GM18858 (cell line): ENCODE measurements at regions not wholly inside any gene's neighbourhood (a gene's known extent, or its start where the extent isn't known, plus 50 kb on each side); places are given as distances from the start of the nearest gene placed in this dataset.
"Not testable (repeated sequence)": the region's sequence is repeated elsewhere in the genome, so short reads cannot be mapped to it uniquely, and the experiment has no call there.

Experiments used
- ATAC-seq: cut with Tn5 transposase; IDR thresholded peaks from one replicate; pipeline ENCODE4 v1.9.1; 2021; ENCODE audit not compliant: unreplicated experiment

DNA sequence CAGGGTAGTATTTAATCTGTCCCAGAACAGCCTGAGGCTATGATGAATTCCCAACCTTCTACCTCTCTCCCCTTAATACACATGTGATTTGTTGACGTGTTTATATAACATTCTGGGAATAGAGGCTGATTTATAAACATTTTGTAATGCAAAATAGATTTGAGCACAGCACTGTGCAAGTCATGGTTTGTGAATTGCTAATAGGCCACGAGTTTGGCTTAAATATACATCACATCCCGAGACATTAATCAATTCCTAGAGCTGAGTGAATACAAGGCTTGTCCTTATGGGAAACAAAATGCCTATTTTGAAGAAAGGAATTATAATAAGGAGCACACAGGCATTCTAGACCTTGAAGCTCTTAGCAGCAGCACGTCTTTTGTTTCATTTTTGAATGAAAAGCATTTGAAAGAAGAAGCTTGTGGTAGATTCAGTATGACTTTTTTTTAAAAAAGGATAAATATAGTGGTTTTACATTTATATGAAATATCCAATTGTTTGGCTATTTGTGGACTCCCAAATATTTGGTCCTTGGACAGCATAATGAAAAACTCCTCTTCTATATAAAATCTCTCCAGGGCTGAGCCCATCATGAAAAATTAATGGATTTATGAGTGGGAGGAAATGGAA, 116.4 kb downstream of the SLC17A6 start:
- ATAC-seq = no peak

DNA sequence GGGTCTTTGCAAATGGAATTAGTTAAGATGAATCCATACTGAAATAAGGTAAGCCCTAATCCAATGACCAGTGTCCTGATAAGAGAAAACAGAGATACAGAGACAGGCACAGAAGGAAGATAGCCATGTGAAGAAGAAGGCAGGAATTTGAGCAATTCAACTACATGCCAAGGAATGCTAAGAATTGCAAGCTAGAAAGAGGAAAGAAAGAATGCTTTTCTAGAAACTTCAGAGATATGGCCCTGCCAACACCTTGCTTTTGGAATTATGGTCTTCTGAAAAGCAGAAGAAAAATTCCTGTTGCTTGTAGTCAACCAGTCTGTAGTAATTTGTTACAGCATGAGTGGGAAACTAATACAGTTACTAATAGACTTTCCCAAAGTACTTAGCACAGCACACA, 111.3 kb downstream of the SLC17A6 start:
- ATAC-seq = no peak

DNA sequence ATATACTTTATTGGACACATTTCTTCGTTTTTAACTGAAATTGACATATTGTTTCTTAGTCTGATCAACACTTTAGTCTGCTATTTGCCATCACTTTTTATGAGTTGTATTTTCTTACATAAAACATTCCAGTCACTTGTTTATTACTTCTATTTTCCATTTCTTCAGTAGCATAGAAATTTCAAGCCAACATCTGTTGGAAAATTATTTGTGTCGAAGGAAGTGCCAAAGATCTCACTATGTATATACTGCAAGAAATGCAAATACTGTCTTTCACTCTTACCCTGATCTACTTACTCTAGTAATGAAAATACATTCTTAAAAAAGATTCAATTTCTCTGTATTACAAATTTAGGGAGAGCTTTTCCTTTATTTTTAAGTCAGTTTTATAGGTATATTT, 105.9 kb downstream of the SLC17A6 start:
- ATAC-seq = no peak

DNA sequence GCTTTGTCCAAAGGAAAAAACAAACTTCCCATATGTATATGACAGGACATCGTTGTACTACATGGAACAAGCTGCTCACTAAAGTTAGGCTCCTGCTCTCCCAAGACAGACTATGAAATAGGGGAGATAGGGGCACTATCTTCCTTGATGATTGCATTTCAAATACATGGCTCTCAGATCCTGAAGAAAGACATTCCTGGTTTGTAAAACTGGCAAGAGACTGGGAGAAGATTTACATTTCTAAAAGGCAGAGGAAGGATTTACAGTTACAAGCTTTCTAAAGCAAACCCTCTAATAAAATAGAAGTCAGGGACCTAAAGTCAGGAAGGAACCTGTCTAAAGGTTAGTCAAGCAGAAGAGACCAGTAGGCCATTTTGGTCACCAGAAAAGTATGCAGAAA, 103.7 kb downstream of the SLC17A6 start:
- ATAC-seq = no peak

DNA sequence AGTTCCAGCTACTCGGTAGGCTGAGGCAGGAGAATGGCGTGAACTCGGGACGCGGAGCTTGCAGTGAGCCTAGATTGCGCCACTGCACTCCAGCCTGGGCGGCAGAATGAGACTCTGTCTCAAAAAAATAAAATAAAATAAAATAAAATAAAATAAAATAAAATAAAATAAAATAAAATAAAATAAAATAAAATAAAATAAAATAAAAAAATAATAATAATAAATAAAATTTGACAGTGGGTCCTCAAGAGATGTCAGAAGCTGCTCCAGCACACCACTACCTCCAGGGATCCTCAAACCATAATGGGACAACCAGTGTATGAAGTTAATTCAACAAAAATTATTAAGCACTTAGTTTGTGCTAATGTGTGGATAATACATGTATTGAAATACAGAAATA, 97.4 kb downstream of the SLC17A6 start:
- ATAC-seq = not testable (repeated sequence)

DNA sequence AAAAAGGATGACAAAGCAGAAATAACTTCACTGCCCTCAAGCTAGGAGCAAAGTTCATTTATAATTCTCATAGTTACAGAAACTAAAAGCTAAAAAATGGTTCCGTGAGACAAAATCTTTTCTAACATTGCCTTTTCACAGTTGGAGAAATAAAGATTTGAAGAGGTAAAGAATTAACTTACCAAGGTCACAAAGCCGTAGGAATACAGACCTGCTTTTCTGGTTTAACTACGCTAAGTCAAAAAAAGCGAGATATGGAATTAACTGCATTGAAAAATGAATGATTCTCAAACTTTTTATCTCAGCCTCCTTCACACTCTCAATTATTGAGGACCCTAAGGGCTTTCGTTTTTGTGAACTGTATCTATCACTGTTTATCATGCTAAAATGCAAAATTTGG, 95.3 kb downstream of the SLC17A6 start:
- ATAC-seq = no peak

DNA sequence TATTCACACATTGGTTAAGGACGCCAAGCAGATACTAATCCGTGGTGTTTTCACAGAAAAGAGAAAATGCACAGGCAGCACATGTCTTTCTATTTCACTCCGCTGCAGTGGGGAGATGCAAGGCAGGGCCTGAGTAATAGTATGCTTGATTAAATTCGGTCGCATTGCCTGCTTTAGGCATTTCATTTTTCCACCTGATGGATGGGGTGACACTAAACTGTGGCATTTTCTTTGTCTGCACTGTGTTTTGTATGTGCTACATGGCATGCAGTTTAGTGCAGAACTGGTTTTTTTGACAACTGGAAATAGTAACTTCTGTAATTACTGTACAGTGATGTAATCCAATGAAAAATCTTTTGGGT, 94.9 kb downstream of the SLC17A6 start:
- no peak for ATAC-seq

DNA sequence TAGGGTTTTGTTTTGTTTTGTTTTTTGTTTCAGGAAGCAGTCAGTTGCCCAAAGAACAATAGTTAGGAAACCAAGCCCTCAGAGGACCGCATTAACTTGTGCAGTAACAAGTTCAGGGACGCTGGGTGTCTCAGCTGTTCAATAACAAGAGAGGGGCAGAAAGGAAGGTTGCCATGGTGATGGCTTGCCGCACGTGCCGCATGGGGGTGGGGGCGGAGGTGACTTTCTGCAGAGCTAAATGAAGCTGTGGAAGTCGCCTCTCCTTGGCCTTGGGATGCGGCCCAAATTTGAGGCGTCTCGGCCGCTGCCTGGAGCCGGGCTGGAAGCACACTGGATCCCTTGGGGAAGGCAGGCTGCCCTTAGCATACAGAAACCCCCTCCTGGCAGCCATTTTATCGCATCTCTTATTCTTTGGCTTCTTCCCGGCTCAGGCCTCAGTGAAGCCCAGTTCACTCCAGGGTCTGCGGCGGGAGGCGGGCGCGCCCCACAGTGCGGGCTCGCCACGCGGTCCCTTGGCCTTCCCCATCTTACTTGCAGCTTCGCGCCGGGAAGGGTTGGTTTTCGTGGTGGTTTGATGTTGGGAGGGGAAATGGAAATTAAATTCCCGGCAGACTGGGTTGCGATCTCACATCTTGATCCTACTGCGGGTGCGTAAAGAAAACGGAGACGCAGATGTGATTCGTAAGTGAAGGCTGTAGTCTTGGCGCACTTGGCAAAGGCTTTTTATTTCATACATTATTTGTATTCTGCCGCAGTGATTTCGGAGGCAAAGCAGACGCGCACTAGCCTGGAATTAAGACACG, 94.3 kb downstream of the SLC17A6 start:
- no peak for ATAC-seq

DNA sequence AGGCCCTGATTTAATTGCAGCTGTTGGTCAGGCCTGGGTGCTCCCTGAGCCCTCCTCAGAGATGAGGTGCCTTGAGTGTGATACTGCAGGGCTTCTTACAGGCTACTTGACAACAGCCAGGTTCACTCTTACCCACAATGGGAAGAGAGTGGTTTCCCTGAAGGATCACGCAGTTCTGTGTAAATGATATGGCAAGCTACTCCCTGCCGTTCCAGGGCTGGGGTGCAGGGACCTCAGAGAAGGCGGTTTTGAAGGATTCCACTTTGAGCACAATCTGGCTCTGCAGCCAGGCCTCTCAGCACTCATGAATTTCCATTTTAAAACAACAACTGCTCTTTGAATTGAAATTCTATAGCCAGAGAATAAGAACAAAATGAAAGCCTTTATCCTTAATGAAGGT, 92.9 kb downstream of the SLC17A6 start:
- no peak for ATAC-seq

DNA sequence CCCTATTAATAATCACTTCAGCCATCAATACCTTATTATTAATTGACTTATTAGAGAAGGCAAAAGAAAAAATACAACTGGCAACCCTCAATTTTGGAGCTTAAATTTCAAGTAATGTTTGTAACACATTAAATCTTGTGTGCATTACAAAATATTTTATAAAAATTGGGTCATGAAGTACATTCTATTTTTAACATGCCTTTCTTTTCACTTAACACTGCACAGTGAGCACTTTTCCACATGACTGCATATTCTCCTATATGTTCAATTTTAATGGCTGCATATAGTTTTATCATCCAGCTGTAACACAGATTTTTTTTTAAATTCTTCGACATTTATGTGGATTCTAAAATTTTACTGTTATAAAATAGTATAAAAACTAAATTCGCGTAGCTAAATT, 92.5 kb downstream of the SLC17A6 start:
- ATAC-seq = no peak

DNA sequence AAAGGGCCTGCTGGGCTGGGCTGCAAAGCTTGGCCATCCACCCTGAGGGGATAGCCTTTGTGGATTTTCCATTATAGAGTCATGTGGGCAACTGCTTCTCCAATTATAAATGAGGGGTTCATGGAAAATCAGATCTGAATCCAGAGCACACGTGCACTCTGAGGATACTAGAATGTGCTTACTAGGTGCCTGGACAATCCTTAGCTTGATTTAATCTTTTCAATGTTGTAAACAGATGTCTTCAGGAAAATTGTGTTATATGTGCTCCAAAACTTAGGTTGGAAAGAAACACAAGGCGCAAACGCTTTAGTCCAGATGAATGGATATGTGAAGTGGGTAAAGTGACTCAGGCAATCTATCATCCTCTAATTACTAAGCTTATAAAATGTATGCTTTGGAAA, 92.0 kb downstream of the SLC17A6 start:
- no peak for ATAC-seq
